ENCODE measurements at regions not wholly inside any gene's neighbourhood (a gene's known extent, or its start where the extent isn't known, plus 50 kb on each side); places are given as distances from the start of the nearest gene placed in this dataset.

DNA sequence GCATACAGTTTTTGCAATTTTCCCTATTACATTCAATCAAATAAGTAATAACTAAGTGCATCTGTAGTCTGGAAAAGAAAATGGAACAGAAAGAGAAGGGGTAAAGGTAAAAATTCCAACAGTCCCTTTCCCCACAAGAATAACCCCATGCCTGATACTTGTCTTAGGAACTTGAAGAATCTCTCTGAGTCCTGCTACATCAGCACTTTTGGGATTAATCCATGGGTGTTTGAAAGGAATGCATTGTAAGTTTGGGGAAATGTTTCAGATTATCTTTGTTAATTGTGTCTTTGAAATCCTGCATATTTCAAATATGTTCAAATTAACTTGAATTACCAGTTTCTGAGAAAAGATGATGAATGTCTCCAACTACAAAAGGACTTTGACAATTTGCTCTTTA lies 667.3 kb upstream of the PRKX start:
- TF ChIP-seq, protein P1, sequence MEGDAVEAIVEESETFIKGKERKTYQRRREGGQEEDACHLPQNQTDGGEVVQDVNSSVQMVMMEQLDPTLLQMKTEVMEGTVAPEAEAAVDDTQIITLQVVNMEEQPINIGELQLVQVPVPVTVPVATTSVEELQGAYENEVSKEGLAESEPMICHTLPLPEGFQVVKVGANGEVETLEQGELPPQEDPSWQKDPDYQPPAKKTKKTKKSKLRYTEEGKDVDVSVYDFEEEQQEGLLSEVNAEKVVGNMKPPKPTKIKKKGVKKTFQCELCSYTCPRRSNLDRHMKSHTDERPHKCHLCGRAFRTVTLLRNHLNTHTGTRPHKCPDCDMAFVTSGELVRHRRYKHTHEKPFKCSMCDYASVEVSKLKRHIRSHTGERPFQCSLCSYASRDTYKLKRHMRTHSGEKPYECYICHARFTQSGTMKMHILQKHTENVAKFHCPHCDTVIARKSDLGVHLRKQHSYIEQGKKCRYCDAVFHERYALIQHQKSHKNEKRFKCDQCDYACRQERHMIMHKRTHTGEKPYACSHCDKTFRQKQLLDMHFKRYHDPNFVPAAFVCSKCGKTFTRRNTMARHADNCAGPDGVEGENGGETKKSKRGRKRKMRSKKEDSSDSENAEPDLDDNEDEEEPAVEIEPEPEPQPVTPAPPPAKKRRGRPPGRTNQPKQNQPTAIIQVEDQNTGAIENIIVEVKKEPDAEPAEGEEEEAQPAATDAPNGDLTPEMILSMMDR (IDR thresholded peaks at IDR 0.05 in 2 of 3, conservative IDR thresholded peaks at IDR 0.05 in 1 of 3; ENCODE audit: insufficient read depth in 2 of 3, low read depth in 1 of 3, low read length in 3 of 3) = no peak
- no peak for TF ChIP-seq ETV5 (CRISPR knock-in tag; IDR thresholded peaks at IDR 0.05; ENCODE audit: low read depth)
- no peak for TF ChIP-seq CREB1 (IDR thresholded peaks at IDR 0.05)
- TF ChIP-seq CREB1 (CRISPR knock-in tag; IDR thresholded peaks at IDR 0.05) = no peak
- TF ChIP-seq, protein P2, sequence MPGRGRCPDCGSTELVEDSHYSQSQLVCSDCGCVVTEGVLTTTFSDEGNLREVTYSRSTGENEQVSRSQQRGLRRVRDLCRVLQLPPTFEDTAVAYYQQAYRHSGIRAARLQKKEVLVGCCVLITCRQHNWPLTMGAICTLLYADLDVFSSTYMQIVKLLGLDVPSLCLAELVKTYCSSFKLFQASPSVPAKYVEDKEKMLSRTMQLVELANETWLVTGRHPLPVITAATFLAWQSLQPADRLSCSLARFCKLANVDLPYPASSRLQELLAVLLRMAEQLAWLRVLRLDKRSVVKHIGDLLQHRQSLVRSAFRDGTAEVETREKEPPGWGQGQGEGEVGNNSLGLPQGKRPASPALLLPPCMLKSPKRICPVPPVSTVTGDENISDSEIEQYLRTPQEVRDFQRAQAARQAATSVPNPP (IDR thresholded peaks at IDR 0.05; ENCODE audit: borderline replicate concordance, insufficient read depth, insufficient read length) = no peak
